ENCODE measurements at regions not wholly inside any gene's neighbourhood (a gene's known extent, or its start where the extent isn't known, plus 50 kb on each side); places are given as distances from the start of the nearest gene placed in this dataset.

DNA sequence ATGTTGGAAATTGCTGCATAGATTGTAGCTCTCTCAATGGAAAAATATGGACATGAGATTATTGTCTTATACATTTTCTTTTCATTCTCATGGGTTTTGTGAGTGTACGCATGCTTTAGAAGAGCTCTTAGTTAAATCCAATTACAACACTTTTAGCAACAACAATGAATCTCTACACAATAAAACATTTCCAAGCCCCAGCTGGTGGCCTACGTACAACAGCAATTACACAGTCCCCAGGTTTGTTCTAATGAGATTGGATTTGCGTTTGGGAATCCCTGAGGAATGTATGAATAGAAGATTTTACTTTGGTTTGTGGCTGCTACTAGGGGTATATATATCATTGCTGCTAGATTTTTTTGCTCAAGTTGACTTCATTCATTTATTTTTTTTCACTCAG, 98.6 kb downstream of the FHDC1 start:
- Mint-ChIP-seq H3K27me3 (no peaks in the 10 kb centered on the region), H3K4me3 (no peak overlapping the region), H3K9me3 (peaks cover 9% of the 10 kb centered on the region), H3K4me1 (no peaks in the 10 kb centered on the region), H3K36me3 (ENCODE audit: low read depth) (no peaks in the 10 kb centered on the region), H3K27ac (no peak overlapping the region)
- intact Hi-C loops (cut with micrococcal nuclease): no loop called here
- no peak for DNase-seq
- TF ChIP-seq, protein P1, sequence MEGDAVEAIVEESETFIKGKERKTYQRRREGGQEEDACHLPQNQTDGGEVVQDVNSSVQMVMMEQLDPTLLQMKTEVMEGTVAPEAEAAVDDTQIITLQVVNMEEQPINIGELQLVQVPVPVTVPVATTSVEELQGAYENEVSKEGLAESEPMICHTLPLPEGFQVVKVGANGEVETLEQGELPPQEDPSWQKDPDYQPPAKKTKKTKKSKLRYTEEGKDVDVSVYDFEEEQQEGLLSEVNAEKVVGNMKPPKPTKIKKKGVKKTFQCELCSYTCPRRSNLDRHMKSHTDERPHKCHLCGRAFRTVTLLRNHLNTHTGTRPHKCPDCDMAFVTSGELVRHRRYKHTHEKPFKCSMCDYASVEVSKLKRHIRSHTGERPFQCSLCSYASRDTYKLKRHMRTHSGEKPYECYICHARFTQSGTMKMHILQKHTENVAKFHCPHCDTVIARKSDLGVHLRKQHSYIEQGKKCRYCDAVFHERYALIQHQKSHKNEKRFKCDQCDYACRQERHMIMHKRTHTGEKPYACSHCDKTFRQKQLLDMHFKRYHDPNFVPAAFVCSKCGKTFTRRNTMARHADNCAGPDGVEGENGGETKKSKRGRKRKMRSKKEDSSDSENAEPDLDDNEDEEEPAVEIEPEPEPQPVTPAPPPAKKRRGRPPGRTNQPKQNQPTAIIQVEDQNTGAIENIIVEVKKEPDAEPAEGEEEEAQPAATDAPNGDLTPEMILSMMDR (IDR thresholded peaks at IDR 0.05): no peak
- CTCF ChIA-PET: interaction anchor here (0.7 kb wide), 1 partner anchor 49 kb away, joined by 3 read pairs; no protein-coding TSS in a partner anchor
- ATAC-seq (ENCODE audit: low read depth): no peak
- POLR2A ChIA-PET: no interaction called here

DNA sequence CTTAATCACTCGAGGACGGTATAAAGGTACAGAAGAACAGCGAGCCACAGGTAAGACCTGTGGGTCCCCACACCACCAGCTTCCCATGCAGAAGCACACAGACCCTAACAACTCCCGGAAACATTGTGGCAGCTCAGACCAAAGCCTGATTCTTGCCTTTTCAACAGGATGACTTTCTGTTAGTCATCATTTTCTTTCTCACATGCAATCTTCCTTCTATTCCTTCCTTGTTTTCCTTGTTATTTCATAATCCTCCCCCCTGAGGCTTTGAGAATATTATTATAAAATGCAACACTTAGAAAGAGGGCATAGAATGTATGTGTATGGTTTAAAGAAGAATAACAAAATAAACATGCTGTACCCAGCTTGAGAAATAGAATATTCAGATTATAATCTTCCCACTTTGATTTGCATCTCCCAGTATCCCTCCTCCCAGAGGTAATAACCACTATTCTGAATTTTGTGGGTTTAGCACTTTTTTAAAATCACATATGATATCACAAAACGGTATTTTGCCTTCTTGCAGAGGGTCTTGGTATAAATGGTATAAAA, 100.9 kb downstream of the FHDC1 start:
- CTCF ChIA-PET: no interaction called here
- DNase-seq: no peak

DNA sequence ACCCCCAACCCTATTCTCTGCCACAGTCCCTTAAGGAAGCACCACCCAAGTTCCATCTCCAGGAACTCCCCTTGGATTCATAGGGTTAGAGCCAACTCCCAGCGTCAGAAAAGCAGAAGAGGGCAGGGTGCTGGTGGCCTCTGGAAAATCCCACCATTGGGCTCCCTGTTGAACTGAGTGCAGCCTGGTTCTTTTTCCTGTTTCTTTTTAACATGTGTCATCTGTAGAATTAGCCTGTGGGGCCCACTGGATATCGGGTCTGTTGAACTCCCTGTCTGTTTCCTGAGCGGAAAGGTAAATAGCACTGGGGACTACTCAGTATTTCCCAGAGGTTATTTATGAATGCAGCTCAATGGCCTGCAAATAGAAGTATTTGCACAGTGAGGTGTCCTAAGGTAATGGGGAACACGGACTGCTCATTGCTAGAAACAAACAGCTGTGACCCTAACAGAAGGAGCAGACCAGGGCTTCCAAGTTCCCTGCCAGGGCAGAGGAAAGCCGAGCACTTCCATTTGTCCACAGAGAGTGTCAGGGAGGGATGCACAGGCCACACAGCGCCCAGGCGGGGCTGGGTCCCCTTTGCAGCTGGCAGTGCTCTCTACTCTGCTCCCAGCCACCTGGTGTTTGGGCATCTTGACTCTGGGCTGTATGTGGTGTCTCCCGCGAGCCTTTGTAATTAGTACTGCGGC, 102.6 kb downstream of the FHDC1 start:
- ChIA-PET POLR2A (no interaction called here), CTCF (no interaction called here)
- no peak for ATAC-seq (ENCODE audit: low read depth)
- Mint-ChIP-seq H3K9me3 (peaks cover 4% of the 10 kb centered on the region), H3K27ac (no peak overlapping the region), H3K36me3 (ENCODE audit: low read depth) (peaks cover 2% of the 10 kb centered on the region), H3K4me1 (no peaks in the 10 kb centered on the region), H3K4me3 (no peak overlapping the region), H3K27me3 (no peaks in the 10 kb centered on the region)
- intact Hi-C loops (cut with micrococcal nuclease): no loop called here
- no peak for DNase-seq
- TF ChIP-seq, protein P1 (IDR thresholded peaks at IDR 0.05): no peak

More for the DNA sequence above, 100.9 kb downstream of the FHDC1 start:
- Mint-ChIP-seq H3K36me3 (ENCODE audit: low read depth) (peaks cover 2% of the 10 kb centered on the region), H3K27me3 (no peaks in the 10 kb centered on the region), H3K4me1 (no peaks in the 10 kb centered on the region), H3K9me3 (peaks cover 4% of the 10 kb centered on the region), H3K4me3 (no peak overlapping the region), H3K27ac (no peak overlapping the region)
- no peak for ATAC-seq (ENCODE audit: low read depth)
- POLR2A ChIA-PET: no interaction called here
- TF ChIP-seq, protein P1 (IDR thresholded peaks at IDR 0.05): no peak
- intact Hi-C loops (cut with micrococcal nuclease): no loop called here

DNA sequence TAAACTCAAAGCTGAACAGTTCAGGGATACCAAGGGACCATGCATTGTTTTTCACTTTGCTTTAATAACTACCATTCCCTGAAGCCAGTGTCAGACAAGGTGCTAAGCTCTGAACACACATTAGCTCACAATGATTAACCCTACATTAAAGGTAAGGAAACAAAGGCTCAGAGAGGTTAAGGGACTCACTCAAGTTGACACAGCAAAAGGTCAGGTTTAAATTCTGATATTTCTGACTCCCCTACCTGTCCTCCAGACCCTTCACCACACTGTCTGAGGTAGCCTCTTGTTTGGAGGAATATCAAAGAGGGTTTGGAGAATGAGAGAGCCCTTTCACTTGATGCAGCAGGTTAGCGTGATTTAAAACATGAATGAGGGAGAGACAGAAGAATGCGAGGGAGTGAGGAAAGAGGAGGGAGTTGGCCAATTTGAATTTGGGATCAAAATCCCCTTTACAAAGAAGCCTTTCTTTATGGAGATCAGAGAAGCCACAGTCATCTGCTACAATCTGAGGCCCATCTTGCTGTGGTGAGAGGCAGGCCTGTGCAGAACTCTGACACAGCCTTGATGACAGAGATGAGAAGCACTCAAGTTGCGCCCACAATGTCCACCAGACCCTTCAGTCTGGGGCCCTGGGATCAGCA, 103.5 kb downstream of the FHDC1 start:
- POLR2A ChIA-PET: no interaction called here
- H3K4me1 Mint-ChIP-seq: peaks cover 6% of the 10 kb centered on the region
- no peaks in the 10 kb centered on the region for H3K27me3 Mint-ChIP-seq
- no peak overlapping the region for H3K4me3 Mint-ChIP-seq
- CTCF ChIA-PET: no interaction called here
- intact Hi-C loops (cut with micrococcal nuclease): no loop called here
- peaks cover 2% of the 10 kb centered on the region for H3K36me3 Mint-ChIP-seq (ENCODE audit: low read depth)
- TF ChIP-seq, protein P1 (IDR thresholded peaks at IDR 0.05): no peak
- DNase-seq (no peak), ATAC-seq (ENCODE audit: low read depth) (no peak)
- peaks cover 4% of the 10 kb centered on the region for H3K9me3 Mint-ChIP-seq
- H3K27ac Mint-ChIP-seq: no peak overlapping the region

DNA sequence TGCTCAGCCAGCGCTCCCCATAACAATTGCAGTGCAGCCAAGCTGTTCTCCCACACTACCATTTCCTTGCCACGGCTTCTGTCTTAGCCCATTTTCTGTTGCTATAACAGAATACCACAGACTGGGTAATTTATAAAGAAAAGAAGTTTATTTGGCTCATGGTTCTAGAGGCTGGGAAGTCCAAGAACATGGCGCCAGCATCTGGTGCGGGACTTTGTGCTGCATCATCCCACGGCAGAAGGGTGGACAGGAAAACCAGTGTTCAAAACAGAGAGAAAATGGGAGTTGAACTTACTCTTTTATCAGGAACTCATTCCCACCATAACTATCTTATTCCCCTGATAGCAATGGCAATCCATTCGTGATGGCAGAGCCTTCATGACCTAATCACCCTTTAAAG, 104.6 kb downstream of the FHDC1 start:
- DNase-seq (no peak), ATAC-seq (ENCODE audit: low read depth) (no peak)
- POLR2A ChIA-PET: no interaction called here
- Mint-ChIP-seq H3K4me1 (peaks cover 16% of the 10 kb centered on the region), H3K27me3 (no peaks in the 10 kb centered on the region), H3K36me3 (ENCODE audit: low read depth) (peaks cover 2% of the 10 kb centered on the region), H3K27ac (no peak overlapping the region), H3K9me3 (peaks cover 4% of the 10 kb centered on the region), H3K4me3 (no peak overlapping the region)
- CTCF ChIA-PET: no interaction called here
- TF ChIP-seq, protein P1 (IDR thresholded peaks at IDR 0.05): no peak
- intact Hi-C loops (cut with micrococcal nuclease): no loop called here
